Suppressor macrophage treated with lipopolysaccharide for 4 hours (primary cell): ENCODE measurements at regions not wholly inside any gene's neighbourhood (a gene's known extent, or its start where the extent isn't known, plus 50 kb on each side); places are given as distances from the start of the nearest gene placed in this dataset.

Experiments
- DNase-seq: peaks from one replicate; pipeline ENCODE4 v3.0.0-alpha.2; 2020

- no peak for DNase-seq
Measured at GRCh38 chr7:41161041-41161587, 541.8 kb downstream of the INHBA start.

DNA sequence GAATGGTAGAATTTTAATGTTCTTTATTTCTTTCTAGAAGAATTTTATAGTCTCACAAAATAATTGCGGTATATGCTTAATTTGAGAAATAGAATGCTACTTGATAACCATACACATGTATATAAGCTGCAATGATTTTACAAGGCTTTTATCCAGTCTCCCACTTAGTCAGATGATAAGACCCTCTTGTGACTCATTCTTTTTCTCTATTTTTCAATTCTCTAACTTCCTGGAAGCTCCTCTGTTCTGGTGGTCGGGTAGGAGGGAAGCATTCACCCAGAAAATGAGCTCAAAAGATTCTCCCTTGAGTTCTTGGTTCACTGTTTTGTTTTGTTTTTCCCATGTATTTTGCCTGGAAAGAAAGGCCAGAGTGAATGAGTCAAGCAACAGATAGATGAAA, 546.6 kb downstream of the INHBA start:
- DNase-seq: no peak

GRCh38 chr7:41153268-41153667, 549.6 kb downstream of the INHBA start:
- no peak for DNase-seq

GRCh38 chr7:41152179-41152678, 550.7 kb downstream of the INHBA start:
- DNase-seq: no peak

GRCh38 chr7:41149576-41149975, 553.3 kb downstream of the INHBA start:
- DNase-seq: no peak

DNA sequence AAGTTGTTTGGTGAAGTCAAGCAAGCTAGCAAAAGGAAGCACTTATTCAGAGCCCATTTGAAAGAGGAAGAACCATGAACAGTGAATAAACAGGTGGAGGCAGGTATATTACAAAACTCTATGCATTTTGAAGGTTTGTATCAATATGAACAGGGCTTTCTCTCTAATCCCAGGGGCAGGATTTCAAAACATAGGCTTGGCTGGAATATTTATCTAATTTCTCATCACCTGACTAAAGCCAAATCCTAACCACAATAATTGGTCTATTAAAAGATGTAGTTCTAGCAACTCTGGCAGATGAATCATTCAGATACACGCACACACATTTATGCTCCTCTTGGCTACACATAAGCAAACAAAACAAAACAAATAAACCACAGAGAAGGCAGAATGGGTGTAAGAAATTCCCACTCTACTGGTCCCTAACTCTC, 554.4 kb downstream of the INHBA start:
- DNase-seq: no peak

DNA sequence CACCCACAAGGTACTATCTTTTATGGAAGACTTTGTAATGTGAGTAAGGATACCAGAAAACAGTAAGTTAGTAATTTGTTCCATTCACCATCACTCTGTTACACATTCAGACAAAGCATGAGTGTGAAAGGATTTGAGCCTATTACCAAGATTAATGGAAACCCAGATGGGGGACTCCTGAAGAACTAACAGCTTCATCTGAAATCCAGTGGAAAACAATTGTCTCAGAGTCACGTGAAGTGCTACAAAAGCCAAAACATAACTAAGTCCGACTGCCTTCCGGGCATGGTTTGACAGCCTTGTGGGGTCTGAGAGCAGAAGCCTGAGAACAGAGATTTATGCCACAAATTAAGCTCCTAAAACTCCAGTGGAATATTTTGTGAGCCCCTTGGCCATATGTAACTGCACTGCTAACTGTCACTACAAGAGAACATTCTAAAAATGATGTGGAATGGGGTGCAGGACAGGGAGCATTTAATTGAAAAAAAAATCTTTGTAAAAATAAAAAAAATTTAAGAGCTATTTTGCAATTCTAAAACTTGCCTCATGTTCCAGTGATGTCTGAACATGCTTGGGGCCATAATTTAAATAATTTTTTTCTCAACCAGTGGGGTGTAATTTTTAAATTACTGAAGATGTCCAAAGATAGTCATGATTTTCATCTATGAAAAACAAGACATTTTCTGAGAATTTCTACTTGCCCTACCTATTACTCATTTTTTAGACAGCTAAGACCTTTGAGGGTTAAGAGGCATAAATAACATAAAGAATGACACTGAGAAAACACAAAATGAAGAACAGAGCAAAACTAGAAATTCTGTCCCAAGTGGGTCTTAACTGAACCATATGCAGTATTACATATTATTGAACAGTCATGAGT, 555.0 kb downstream of the INHBA start:
- DNase-seq: no peak

- no peak for DNase-seq
Measured at GRCh38 chr7:41146429-41146828, 556.5 kb downstream of the INHBA start.

- no peak for DNase-seq
Measured at GRCh38 chr7:41145656-41146055, 557.2 kb downstream of the INHBA start.

- no peak for DNase-seq
Measured at GRCh38 chr7:41142904-41143473, 559.9 kb downstream of the INHBA start.

DNA sequence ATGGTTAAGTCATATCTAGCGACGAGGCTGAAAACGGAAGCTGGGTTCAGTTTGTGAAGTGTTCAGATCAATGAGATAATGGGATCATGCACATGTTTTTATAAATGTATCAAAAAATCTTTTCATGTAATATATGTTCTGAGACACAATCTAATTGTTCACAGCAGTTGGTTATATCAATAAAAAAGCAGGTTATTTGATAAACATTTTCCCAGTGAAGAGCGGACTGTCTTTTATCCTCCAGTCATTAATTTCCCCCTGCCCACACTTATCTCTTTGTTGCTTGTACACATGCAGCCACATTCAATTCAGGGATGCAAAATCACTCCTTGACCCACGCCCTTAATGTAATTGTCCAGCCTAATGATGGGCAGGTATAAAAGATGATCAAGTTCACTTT, 563.1 kb downstream of the INHBA start:
- DNase-seq: no peak

GRCh38 chr7:41136551-41136950, 566.3 kb downstream of the INHBA start:
- no peak for DNase-seq

DNA sequence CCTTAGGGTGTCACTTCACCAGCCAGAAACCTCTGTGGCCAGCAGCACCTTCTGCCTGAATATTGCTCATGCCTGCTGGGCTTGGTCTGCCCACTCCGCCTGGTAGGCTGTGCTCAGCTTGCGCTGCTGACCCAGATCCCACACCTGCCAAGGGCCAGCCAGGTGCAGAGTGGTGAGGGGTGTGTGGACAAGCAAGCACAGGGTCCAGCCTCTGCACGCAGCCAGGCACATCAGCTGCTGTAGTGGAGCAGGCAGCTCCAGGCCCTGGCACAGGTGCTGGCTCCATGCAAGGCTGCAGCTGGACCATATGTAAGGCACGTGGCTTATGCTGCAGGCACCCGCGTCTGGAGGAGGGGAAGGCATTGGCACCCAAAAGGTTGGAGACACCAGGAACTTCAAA, 567.4 kb downstream of the INHBA start:
- no peak for DNase-seq

DNA sequence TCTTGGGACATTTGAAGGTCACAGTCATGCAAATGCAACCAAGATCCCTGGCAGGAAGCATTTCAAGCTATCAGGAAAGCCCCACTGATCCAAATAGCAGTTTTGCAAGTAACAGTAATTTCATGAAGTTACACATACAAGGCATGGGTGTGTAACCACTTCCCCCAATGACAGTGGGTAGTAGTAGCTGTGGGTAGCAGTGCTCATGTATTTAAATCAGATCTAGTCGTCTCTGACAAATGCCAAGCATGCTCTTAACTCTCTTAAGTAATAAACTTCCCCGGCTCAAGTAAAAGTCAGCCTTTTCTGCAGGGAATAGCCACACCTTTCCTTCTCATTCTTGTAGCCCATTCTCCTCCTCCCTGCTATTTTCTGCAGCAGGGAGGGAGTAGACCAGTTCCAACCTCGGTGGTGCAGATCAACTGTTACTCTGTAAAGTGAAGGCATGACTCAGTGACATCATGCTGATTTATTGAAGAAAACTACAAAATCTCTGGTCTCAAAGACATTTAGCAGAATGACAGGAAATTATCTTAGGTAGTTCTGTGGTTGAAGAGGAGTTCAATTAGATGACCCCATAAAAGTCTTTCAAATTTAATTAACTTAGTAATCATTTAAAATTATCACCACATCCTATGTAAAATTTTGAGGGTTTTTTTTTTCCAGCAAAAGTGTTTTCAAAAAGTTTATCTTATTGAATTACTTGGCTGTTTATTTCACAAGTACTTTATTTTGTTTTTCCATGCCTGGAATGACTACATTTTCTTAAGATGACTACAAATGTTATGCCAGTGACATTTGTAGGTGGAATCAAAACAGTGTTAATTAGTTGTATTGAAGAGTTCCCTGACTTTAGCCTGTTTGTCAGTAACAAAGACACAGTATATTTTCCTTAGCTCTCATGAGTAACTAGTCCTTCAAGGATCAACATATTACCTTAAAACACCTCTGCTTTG, 568.3 kb downstream of the INHBA start:
- DNase-seq: peak; percentile 77

GRCh38 chr7:41133690-41134299, 569.1 kb downstream of the INHBA start:
- DNase-seq: no peak

- DNase-seq: no peak
Measured at GRCh38 chr7:41131956-41132355, 570.9 kb downstream of the INHBA start.

- no peak for DNase-seq
Measured at GRCh38 chr7:41130561-41131236, 572.2 kb downstream of the INHBA start.

DNA sequence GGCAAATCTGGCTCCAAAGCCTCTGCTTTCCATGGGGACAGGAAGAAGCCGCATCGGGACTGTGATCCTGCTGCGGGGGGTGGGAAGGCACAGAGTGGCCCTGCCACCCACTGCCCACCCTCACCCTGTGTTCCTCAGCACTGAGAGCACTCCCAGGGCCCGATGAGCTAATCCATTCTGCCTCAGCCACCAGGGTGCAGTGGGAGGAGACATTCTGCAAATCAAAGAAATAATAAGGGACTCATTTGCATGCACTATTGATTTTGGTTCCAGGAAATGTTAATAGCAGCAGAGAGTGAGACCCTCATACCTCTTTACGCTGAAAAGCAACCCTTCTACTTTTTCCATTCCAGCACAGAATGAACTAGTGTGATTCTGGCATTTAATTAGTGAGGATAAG, 572.8 kb downstream of the INHBA start:
- DNase-seq: no peak

DNA sequence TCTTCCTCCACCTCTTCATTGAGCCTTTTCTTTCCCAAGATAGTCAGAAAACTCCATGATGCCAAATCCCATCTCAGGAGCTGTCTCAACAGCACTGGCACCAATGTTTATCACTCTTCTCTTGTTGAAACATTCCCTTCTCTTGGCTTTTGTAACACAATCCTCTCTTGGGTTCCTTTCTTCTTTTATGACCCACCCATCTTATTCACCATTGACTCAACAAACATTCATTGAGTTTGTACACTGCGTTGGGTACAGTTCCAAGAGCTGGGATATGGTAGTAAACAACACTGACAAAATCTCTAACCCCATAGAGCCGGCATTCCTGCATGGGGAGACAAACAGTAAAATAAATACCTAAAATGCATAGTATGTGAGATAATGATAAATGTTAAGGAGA, 577.5 kb downstream of the INHBA start:
- DNase-seq: no peak

DNA sequence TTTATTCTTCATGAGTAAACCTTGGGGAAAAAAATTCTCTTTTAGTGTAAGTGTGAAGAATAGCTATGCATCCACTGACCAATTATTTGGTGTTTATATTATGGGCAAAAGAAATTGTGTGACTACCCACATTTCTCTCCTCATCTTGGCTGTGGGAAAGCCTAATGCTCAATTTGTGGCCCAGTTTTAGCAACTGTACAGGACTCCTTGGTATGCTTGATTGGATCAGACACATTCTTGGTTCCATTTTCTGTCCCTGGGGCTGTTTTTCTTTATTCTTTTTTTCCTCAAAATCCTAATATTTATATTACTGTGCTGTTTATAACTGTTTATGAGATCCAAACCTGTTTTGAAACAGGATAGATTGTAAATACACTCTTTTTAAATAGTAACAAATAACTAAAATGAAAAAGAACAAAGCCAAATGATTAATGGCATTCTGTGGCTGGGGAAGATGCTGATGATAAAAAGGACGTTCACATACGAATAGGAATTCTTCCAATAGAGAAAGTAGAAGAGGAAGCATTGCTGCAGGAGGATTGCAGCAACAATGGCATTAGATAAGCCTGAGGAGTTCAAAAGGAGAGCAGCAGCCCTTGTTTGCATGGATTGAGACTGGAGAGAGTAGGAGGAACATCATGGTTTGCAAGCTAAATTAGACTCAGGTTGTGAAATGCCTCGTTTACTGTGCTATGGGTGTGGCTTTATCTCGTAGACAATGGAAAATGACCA, 580.5 kb downstream of the INHBA start:
- DNase-seq: peak; percentile 19

DNA sequence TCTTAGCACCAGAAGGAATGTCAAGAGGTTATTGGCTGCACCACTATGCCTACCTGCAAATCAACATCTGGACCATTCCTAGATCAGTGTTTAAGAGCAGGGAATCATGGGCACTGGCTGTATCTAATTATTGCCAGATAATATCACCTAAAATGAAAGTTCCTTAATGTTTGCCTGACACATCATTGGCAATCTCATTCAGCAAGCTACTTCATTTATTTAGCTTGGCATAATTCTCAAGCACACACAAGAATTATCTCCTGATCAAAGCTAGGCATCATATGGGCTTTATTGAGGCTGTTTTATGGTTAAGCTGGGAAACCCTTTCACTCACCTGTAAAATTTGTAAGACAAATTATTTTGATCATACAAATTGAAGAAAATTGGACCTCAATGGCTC, 581.7 kb downstream of the INHBA start:
- DNase-seq: no peak
